OCI-LY3 (cell line): ENCODE measurements at regions not wholly inside any gene's neighbourhood (a gene's known extent, or its start where the extent isn't known, plus 50 kb on each side); places are given as distances from the start of the nearest gene placed in this dataset.

Experiments
- EZH2phosphoT487 ChIP-seq: fragments of 200-600 bp; shearing (Covaris generic); IDR thresholded peaks from 2 replicates; pipeline ENCODE4 v1.6.1; 2018; ENCODE audit warnings: antibody characterized with exemption, mixed run types, low read depth
- TF ChIP-seq, protein P1 (sequence below): fragments of 200-600, 300-600 bp; sonication (generic); IDR thresholded peaks from 2 replicates; pipeline ENCODE4 v1.5.1; 2014; ENCODE audit warnings: antibody characterized with exemption, low read length, low read depth

DNA sequence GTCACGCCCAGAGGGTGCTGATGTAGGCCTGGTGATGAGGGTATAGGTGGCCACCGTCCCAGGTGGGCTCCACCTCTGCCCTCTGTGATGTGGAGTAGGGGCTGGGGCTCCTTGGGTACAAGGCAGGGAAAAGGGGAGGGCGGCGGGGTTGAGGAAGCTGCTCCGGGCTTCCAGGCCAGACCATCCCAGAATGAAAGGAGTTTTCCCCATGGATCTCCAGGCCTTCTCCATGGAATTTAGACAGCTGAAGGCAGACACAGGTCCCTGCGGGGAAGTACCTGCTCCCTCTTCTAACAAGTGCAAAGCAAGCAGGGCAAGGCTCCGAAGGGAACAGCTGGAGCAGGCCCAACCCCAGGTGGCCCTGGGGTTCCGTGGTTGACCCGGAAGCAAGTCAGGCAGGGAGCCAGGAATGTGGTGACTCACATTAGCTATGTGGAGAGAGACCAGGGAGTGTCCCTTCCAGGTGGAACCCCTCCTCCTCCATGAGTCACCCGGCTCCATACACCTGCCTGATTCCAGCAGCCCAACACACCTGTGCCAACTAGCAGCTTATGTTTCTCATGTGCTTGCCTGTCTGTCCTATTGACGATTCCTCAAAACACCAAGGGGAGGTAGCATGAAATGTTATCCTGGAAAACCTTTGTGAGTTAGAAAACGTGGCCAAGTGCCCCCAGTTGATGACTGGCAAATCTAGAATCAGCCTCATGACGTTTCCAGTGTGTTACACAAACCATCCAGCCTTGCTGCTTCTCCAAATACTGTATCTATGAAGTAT is 59.7 kb upstream of the SNX9 start:
- TF ChIP-seq, protein P1, sequence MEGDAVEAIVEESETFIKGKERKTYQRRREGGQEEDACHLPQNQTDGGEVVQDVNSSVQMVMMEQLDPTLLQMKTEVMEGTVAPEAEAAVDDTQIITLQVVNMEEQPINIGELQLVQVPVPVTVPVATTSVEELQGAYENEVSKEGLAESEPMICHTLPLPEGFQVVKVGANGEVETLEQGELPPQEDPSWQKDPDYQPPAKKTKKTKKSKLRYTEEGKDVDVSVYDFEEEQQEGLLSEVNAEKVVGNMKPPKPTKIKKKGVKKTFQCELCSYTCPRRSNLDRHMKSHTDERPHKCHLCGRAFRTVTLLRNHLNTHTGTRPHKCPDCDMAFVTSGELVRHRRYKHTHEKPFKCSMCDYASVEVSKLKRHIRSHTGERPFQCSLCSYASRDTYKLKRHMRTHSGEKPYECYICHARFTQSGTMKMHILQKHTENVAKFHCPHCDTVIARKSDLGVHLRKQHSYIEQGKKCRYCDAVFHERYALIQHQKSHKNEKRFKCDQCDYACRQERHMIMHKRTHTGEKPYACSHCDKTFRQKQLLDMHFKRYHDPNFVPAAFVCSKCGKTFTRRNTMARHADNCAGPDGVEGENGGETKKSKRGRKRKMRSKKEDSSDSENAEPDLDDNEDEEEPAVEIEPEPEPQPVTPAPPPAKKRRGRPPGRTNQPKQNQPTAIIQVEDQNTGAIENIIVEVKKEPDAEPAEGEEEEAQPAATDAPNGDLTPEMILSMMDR: no peak
- TF ChIP-seq EZH2phosphoT487: no peak
